ENCODE measurements at regions not wholly inside any gene's neighbourhood (a gene's known extent, or its start where the extent isn't known, plus 50 kb on each side); places are given as distances from the start of the nearest gene placed in this dataset.

DNA sequence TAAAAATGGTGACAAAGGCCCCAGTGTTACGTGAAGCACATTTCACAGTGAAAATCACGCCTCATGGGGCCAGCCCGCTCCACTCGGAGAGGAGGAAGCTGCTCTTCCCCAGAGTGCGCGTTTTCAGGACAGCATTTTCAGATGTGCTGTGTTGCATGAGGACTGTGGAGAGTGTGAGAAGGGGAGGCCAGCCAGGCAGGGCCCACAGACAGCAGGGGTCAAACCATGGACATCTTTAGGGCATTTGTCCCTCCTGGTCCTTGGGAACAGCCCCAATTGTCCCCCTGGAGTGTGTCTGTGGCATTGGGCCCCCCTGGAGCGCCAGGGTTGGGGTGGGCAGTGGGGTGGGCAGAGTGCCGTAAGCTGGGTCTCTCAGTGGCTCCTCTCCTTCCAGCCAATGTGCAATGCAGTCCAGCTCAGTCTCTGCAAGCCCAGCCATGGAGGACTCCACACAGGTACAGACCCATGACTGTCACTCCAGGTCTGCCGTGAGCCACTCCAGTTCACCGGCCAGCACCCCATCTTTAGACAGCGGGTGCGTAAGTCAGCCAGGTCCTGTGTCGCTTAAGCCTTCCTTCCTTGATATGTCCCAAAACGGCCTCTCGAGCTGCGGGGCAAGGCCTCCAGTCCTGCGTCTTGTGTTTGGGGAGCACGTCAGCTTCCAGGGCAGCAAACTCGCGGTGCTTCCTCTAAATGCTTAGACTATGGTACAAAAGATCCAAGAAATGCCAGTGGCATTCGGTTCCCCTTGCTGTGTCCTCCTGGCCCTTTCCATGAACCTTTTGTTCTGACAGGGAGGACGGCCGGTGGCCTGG lies 159.3 kb upstream of the AFDN start:
- peak overlapping the region; percentile 59 for H3K27ac ChIP-seq

DNA sequence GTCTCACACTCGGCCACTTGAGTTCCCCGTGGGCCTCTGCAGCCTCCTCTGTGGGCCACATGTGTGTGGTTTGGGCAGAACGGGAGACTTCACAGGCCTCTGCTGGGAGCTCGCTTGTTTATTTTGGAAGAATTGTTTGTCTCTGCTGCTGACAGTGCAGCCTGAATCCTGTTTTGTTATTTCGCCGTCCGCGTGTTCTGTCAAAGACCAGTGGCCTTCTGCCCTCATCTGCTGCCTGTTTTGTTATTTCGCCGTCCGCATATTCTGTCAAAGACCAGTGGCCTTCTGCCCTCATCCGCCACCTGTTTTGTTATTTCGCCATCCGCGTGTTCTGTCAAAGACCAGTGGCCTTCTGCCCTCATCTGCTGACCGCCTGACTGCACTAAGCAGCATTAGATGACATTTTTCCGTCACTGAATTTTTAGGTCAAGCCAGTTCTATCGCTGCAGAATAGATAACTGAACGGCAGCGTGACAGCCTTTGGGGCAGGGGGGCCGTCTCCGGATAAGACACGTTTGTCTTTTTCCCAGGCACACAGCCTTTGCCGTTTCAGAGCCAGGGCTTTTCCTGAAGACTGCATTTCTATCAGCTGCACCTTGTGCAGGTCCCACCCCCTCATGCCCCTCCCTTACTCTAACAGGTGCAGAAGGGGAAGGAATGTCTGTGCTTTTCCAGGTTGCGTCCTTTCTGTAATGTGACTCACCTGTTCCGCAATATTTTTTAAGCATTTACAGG lies 158.5 kb upstream of the AFDN start:
- no peaks in the 10 kb centered on the region for H4K20me1 ChIP-seq (ENCODE audit: insufficient read depth, poor library complexity, severe bottlenecking)
- 60% methylated on average over 26 of the region's 26 CpGs for WGBS (ENCODE audit: low lambda C conversion rate, missing lambda C conversion rate)
- no peaks in the 10 kb centered on the region for H3K36me3 ChIP-seq (replicated peaks; ENCODE audit: insufficient read depth, low read depth)
- H2AFZ ChIP-seq: no peak overlapping the region
- no peaks in the 10 kb centered on the region for H3K9me3 ChIP-seq (ENCODE audit: low read depth)
- H3K4me3 ChIP-seq: no peak overlapping the region
- H3K4me2 ChIP-seq: peak overlapping the region; percentile 40
- H3K9me2 ChIP-seq (replicated peaks; ENCODE audit: insufficient read depth): no peaks in the 10 kb centered on the region
- H3K27ac ChIP-seq: peak overlapping the region; percentile 59
- peak; percentile 66 for DNase-seq (ENCODE audit: low spot score)
- no peak for TF ChIP-seq CTCF (IDR thresholded peaks at IDR 0.05; ENCODE audit: poor library complexity)
- TF ChIP-seq EZH2phosphoT487 (IDR thresholded peaks at IDR 0.05; ENCODE audit: low read depth, severe bottlenecking, unreplicated experiment): no peak
- no peak for TF ChIP-seq EZH2 (IDR thresholded peaks at IDR 0.05; ENCODE audit: borderline replicate concordance)
- H3K79me2 ChIP-seq: no peaks in the 10 kb centered on the region
- peaks cover 14% of the 10 kb centered on the region for H3K4me1 ChIP-seq (ENCODE audit: insufficient read depth)
- H3K27me3 ChIP-seq: no peaks in the 10 kb centered on the region

More for the DNA sequence above, 159.3 kb upstream of the AFDN start:
- no peaks in the 10 kb centered on the region for H3K79me2 ChIP-seq
- H3K36me3 ChIP-seq (replicated peaks; ENCODE audit: insufficient read depth, low read depth): no peaks in the 10 kb centered on the region
- no peak overlapping the region for H3K4me3 ChIP-seq
- H3K27me3 ChIP-seq: no peaks in the 10 kb centered on the region
- H3K4me2 ChIP-seq: peak overlapping the region; percentile 40
- 88% methylated on average over 21 of the region's 23 CpGs for WGBS (ENCODE audit: low lambda C conversion rate, missing lambda C conversion rate)
- H3K4me1 ChIP-seq (ENCODE audit: insufficient read depth): peaks cover 14% of the 10 kb centered on the region
- DNase-seq (ENCODE audit: low spot score): no peak
- H3K9me3 ChIP-seq (ENCODE audit: low read depth): no peaks in the 10 kb centered on the region
- H3K9me2 ChIP-seq (replicated peaks; ENCODE audit: insufficient read depth): no peaks in the 10 kb centered on the region
- no peaks in the 10 kb centered on the region for H4K20me1 ChIP-seq (ENCODE audit: insufficient read depth, poor library complexity, severe bottlenecking)
- no peak overlapping the region for H2AFZ ChIP-seq
- TF ChIP-seq CTCF (IDR thresholded peaks at IDR 0.05; ENCODE audit: poor library complexity) (no peak), EZH2phosphoT487 (IDR thresholded peaks at IDR 0.05; ENCODE audit: low read depth, severe bottlenecking, unreplicated experiment) (no peak), EZH2 (IDR thresholded peaks at IDR 0.05; ENCODE audit: borderline replicate concordance) (no peak)

- 87% methylated on average over 18 of the region's 21 CpGs for WGBS (ENCODE audit: low lambda C conversion rate, missing lambda C conversion rate)
Observed at GRCh38 chr6:167668754-167669552, 157.8 kb upstream of the AFDN start.

More at GRCh38 chr6:167668754-167669552, 157.8 kb upstream of the AFDN start:
- Histone ChIP-seq H2AFZ (no peak overlapping the region), H3K27ac (peak overlapping the region; percentile 43), H3K36me3 (replicated peaks; ENCODE audit: insufficient read depth, low read depth) (no peaks in the 10 kb centered on the region), H3K4me3 (no peak overlapping the region), H3K4me1 (ENCODE audit: insufficient read depth) (peaks cover 14% of the 10 kb centered on the region), H3K9me3 (ENCODE audit: low read depth) (no peaks in the 10 kb centered on the region), H4K20me1 (ENCODE audit: insufficient read depth, poor library complexity, severe bottlenecking) (no peaks in the 10 kb centered on the region), H3K27me3 (no peaks in the 10 kb centered on the region), H3K9me2 (replicated peaks; ENCODE audit: insufficient read depth) (no peaks in the 10 kb centered on the region), H3K4me2 (no peak overlapping the region), H3K79me2 (no peaks in the 10 kb centered on the region)
- no peak for DNase-seq (ENCODE audit: low spot score)
- TF ChIP-seq EZH2phosphoT487 (IDR thresholded peaks at IDR 0.05; ENCODE audit: low read depth, severe bottlenecking, unreplicated experiment) (no peak), EZH2 (IDR thresholded peaks at IDR 0.05; ENCODE audit: borderline replicate concordance) (no peak), CTCF (IDR thresholded peaks at IDR 0.05; ENCODE audit: poor library complexity) (no peak)

All from hepatocyte (in vitro differentiated cells).